Psoas muscle (tissue), 7 donors: ENCODE measurements at regions not wholly inside any gene's neighbourhood (a gene's known extent, or its start where the extent isn't known, plus 50 kb on each side); places are given as distances from the start of the nearest gene placed in this dataset.

Experiments used
- ATAC-seq, 4 donors: fragments of 200-7000 bp; cut with Tn5 transposase; one replicate each; pipeline ENCODE4 v1.9.1; 2020; ENCODE audit warnings: moderate library complexity in 3 of 4, mild to moderate bottlenecking in 2 of 4
- DNase-seq, 2 donors: peaks; one replicate each; pipeline ENCODE4 v3.0.0-alpha.2; 2020
- H3K27ac ChIP-seq: fragments of 200-600 bp; one replicate; pipeline ENCODE4 v1.8.0; 2022
- H3K27me3 ChIP-seq, 3 donors: fragments of 200-600 bp in 1 of 3; one replicate each; pipeline versions ENCODE4 v1.6.1 to v1.8.0; 2013 to 2022; ENCODE audit warnings: low read length in 2 of 3, mild to moderate bottlenecking in 2 of 3, moderate library complexity in 1 of 3; ENCODE audit not compliant: insufficient read depth in 3 of 3
- H3K36me3 ChIP-seq, 2 donors: fragments of 200-600 bp in 1 of 2; one replicate each; pipeline versions ENCODE4 v1.6.1 to v1.8.0; 2013 to 2022; ENCODE audit warnings: low read depth in 1 of 2, mild to moderate bottlenecking in 1 of 2, moderate library complexity in 1 of 2; ENCODE audit not compliant: insufficient read depth in 1 of 2
- H3K4me1 ChIP-seq: fragments of 200-600 bp; one replicate; pipeline ENCODE4 v1.8.0; 2022
- H3K4me3 ChIP-seq: fragments of 200-600 bp; one replicate; pipeline ENCODE4 v1.8.0; 2022; ENCODE audit warnings: mild to moderate bottlenecking
- H3K9me3 ChIP-seq: fragments of 200-600 bp; one replicate; pipeline ENCODE4 v1.8.0; 2022
- WGBS, 3 donors: extraction: QIAGEN DNeasy Blood & Tissue Kit; methylation state at CpG; one replicate each; pipeline versions ENCODE4 v1.1.6 to v1.1.7; 2013; 5-methylcytosine and 5-hydroxymethylcytosine counted together
- intact Hi-C, 2 donors: fragments of 100-400 bp; cut with DNase I; formaldehyde crosslinking; loops; one replicate each; pipeline versions ENCODE4 v1.11.0 to v1.14.2; 2022
- TF ChIP-seq, protein P1 (sequence below): fragments of 200-600 bp; IDR thresholded peaks from one replicate; pipeline ENCODE4 v1.8.0; 2022; ENCODE audit warnings: antibody characterized with exemption
- donor health status: healthy with polysubstance abuse.
- donor health status: DM: no; HTN: no; CAD: no; lungs with moderate emphysema.
- donor health status: Bipolar disorder and iron deficiency.
- donor health status: healthy.
- donor health status: DM: yes; HTN: yes; CAD: no.
- donor health status: DM: no; HTN: no; CAD: no.
- donor health status: DM: yes; HTN: yes; CAD: no.

DNA sequence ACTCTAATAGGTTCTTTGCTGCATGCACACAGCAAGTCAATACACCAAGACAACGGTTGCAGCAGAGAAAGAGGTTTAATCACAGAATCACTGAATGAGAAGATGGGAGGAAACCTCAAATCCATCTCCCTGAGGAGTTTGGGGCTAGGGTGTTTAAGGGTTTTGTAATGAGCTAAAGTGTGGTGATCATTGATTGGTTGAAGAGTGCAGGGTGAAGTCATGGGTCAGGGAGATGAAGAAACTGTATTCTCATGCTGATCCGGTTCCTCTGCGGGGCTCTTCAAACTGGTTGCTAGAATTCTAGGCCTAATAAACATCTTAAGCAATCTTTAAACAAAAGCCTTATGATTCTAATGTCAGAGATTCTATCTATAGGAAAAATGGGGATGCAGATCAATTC lies 432.5 kb upstream of the FAM47C start:
- Histone ChIP-seq H3K27me3 (peaks cover 0 to 3% (median 0%) of the 10 kb centered on the region in 3 donors), H3K4me3 (no peak overlapping the region), H3K36me3 (no peaks in the 10 kb centered on the region), H3K4me1 (no peaks in the 10 kb centered on the region), H3K9me3 (no peaks in the 10 kb centered on the region), H3K27ac (no peak overlapping the region)
- WGBS, 3 donors, result 52 to 65% (median 63%) methylated on average over 3 of the region's 3 CpGs
- TF ChIP-seq, protein P1, sequence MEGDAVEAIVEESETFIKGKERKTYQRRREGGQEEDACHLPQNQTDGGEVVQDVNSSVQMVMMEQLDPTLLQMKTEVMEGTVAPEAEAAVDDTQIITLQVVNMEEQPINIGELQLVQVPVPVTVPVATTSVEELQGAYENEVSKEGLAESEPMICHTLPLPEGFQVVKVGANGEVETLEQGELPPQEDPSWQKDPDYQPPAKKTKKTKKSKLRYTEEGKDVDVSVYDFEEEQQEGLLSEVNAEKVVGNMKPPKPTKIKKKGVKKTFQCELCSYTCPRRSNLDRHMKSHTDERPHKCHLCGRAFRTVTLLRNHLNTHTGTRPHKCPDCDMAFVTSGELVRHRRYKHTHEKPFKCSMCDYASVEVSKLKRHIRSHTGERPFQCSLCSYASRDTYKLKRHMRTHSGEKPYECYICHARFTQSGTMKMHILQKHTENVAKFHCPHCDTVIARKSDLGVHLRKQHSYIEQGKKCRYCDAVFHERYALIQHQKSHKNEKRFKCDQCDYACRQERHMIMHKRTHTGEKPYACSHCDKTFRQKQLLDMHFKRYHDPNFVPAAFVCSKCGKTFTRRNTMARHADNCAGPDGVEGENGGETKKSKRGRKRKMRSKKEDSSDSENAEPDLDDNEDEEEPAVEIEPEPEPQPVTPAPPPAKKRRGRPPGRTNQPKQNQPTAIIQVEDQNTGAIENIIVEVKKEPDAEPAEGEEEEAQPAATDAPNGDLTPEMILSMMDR, result no peak
- DNase-seq (no peak), ATAC-seq (no peak)
- intact Hi-C loops, result no loop called here

DNA sequence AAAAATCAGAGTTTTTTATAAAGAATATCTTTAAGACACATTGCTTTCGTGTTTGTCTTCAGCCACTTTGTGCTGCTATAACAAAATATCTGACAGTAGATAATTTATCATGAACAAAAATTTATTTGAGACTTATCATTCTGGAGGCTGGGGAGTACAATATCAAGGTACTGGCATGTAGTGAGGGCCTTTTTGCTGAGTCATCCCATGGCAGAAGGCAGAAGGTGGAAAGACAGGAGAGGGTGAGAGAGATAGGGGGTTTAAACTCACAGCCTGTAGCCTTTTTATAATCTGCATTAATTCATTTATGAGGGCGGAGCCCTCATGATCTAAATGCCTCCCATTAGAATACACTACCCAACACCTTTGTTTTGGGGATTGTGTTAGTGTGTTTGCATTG lies 431.2 kb upstream of the FAM47C start:
- intact Hi-C loops, result no loop called here
- no peaks in the 10 kb centered on the region for H3K4me1 ChIP-seq
- H3K4me3 ChIP-seq, result no peak overlapping the region
- H3K36me3 ChIP-seq, result no peaks in the 10 kb centered on the region
- H3K27ac ChIP-seq, result no peak overlapping the region
- WGBS, 3 donors, result 69 to 83% (median 80%) methylated on average over 2 of the region's 2 CpGs
- TF ChIP-seq, protein P1, result no peak
- H3K9me3 ChIP-seq, result no peaks in the 10 kb centered on the region
- DNase-seq (no peak), ATAC-seq (no peak)
- H3K27me3 ChIP-seq, result peaks cover 0 to 3% (median 0%) of the 10 kb centered on the region in 3 donors

DNA sequence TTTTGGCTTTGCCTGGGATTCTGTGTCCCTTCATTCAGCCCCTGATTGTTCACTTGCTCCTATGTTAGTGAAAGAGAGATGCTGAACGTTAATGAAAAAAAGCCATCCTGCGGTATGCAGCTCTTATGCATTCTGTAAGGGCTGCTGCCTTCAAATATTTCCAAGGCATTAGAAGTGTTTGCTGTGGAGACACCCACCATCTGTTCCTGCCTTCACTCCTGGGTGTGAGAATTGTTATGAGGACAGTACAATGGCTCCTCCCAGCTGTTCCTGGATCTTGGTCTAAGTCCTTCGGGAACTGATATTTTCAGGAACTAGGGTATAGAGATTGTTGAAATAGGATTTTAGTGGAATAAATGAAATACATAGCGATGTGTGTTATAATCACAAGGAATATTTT lies 427.1 kb upstream of the FAM47C start:
- intact Hi-C loops, result no loop called here

DNA sequence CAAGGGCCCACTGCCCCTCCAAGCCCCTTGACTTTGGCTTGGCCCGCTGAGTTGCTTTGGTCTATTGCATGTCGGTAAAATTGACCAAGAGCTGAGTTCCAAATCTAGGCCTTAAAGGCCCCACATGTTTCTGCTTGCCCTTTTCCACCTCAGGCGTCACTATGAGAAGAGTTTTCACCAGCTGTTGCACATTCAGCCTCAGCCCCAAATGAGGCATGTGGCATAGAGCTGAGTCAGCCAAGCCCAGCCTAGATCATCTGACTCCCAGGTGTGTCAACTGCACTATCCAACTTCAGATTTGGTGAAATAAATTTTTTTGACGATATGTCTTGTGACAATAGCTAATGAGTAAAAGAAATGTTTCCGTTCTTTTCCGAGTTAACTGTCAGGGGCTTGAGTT lies 424.5 kb upstream of the FAM47C start:
- 83 to 86% (median 86%) methylated on average over 6 of the region's 6 CpGs for WGBS, 3 donors
- Histone ChIP-seq H3K9me3 (no peaks in the 10 kb centered on the region), H3K27me3 (peaks cover 0 to 4% (median 0%) of the 10 kb centered on the region in 3 donors), H3K27ac (no peak overlapping the region), H3K36me3 (no peaks in the 10 kb centered on the region), H3K4me1 (no peaks in the 10 kb centered on the region), H3K4me3 (no peak overlapping the region)
- no peak for DNase-seq
- no peak for ATAC-seq
- intact Hi-C loops, result no loop called here
- TF ChIP-seq, protein P1, result no peak

More for the DNA sequence above, 427.1 kb upstream of the FAM47C start:
- H3K9me3 ChIP-seq, result no peaks in the 10 kb centered on the region
- DNase-seq (no peak), ATAC-seq (no peak)
- H3K4me3 ChIP-seq, result no peak overlapping the region
- 48 to 62% (median 51%) methylated on average over 4 of the region's 4 CpGs for WGBS, 3 donors
- H3K4me1 ChIP-seq, result no peaks in the 10 kb centered on the region
- peaks cover 0 to 7% (median 0%) of the 10 kb centered on the region in 3 donors for H3K27me3 ChIP-seq
- H3K27ac ChIP-seq, result no peak overlapping the region
- TF ChIP-seq, protein P1, result no peak
- no peaks in the 10 kb centered on the region for H3K36me3 ChIP-seq
